ENCODE measurements at regions not wholly inside any gene's neighbourhood (a gene's known extent, or its start where the extent isn't known, plus 50 kb on each side); places are given as distances from the start of the nearest gene placed in this dataset.

GRCh38 chr10:130728531-130729215 is 582.8 kb downstream of the TCERG1L start:
- Mint-ChIP-seq H3K4me1 (ENCODE audit: low read depth) (no peaks in the 10 kb centered on the region), H3K36me3 (ENCODE audit: low read depth) (no peaks in the 10 kb centered on the region), H3K27ac (no peak overlapping the region), H3K4me3 (no peak overlapping the region), H3K27me3 (no peaks in the 10 kb centered on the region), H3K9me3 (peaks cover 8% of the 10 kb centered on the region)
- intact Hi-C loops (cut with micrococcal nuclease): no loop called here

- H3K9me3 Mint-ChIP-seq: peaks cover 8% of the 10 kb centered on the region
- intact Hi-C loops (cut with micrococcal nuclease): no loop called here
- H3K27ac Mint-ChIP-seq: no peak overlapping the region
Observed at GRCh38 chr10:130729876-130730275, 581.6 kb downstream of the TCERG1L start.

GRCh38 chr10:130737186-130737585 is 574.3 kb downstream of the TCERG1L start:
- Mint-ChIP-seq H3K27me3 (no peaks in the 10 kb centered on the region), H3K36me3 (ENCODE audit: low read depth) (no peaks in the 10 kb centered on the region), H3K27ac (no peak overlapping the region), H3K9me3 (no peaks in the 10 kb centered on the region), H3K4me3 (no peak overlapping the region), H3K4me1 (ENCODE audit: low read depth) (no peaks in the 10 kb centered on the region)
- intact Hi-C loops (cut with micrococcal nuclease): no loop called here

More at GRCh38 chr10:130729876-130730275, 581.6 kb downstream of the TCERG1L start:
- H3K27me3 Mint-ChIP-seq: no peaks in the 10 kb centered on the region
- H3K4me1 Mint-ChIP-seq (ENCODE audit: low read depth): no peaks in the 10 kb centered on the region
- no peak overlapping the region for H3K4me3 Mint-ChIP-seq
- H3K36me3 Mint-ChIP-seq (ENCODE audit: low read depth): no peaks in the 10 kb centered on the region

- Mint-ChIP-seq H3K36me3 (ENCODE audit: low read depth) (no peaks in the 10 kb centered on the region), H3K9me3 (no peaks in the 10 kb centered on the region), H3K27ac (no peak overlapping the region), H3K4me1 (ENCODE audit: low read depth) (no peaks in the 10 kb centered on the region), H3K4me3 (no peak overlapping the region), H3K27me3 (no peaks in the 10 kb centered on the region)
- intact Hi-C loops (cut with micrococcal nuclease): no loop called here
Observed at GRCh38 chr10:130737621-130738020, 573.9 kb downstream of the TCERG1L start.

- H3K4me1 Mint-ChIP-seq (ENCODE audit: low read depth): no peaks in the 10 kb centered on the region
- no peaks in the 10 kb centered on the region for H3K36me3 Mint-ChIP-seq (ENCODE audit: low read depth)
- no peaks in the 10 kb centered on the region for H3K9me3 Mint-ChIP-seq
- no peaks in the 10 kb centered on the region for H3K27me3 Mint-ChIP-seq
- intact Hi-C loops (cut with micrococcal nuclease): no loop called here
- H3K27ac Mint-ChIP-seq: no peak overlapping the region
- H3K4me3 Mint-ChIP-seq: no peak overlapping the region
Observed at GRCh38 chr10:130739016-130739756, 572.3 kb downstream of the TCERG1L start.

- Mint-ChIP-seq H3K4me3 (no peak overlapping the region), H3K36me3 (ENCODE audit: low read depth) (no peaks in the 10 kb centered on the region)
- intact Hi-C loops (cut with micrococcal nuclease): no loop called here
Observed at GRCh38 chr10:130739757-130740145, 571.8 kb downstream of the TCERG1L start.

GRCh38 chr10:130740166-130740565 is 571.4 kb downstream of the TCERG1L start:
- no peak overlapping the region for H3K4me3 Mint-ChIP-seq
- no peaks in the 10 kb centered on the region for H3K9me3 Mint-ChIP-seq
- H3K27ac Mint-ChIP-seq: no peak overlapping the region
- no peaks in the 10 kb centered on the region for H3K4me1 Mint-ChIP-seq (ENCODE audit: low read depth)
- peaks cover 2% of the 10 kb centered on the region for H3K27me3 Mint-ChIP-seq
- intact Hi-C loops (cut with micrococcal nuclease): no loop called here
- no peaks in the 10 kb centered on the region for H3K36me3 Mint-ChIP-seq (ENCODE audit: low read depth)

More at GRCh38 chr10:130739757-130740145, 571.8 kb downstream of the TCERG1L start:
- Mint-ChIP-seq H3K27ac (no peak overlapping the region), H3K4me1 (ENCODE audit: low read depth) (no peaks in the 10 kb centered on the region), H3K9me3 (no peaks in the 10 kb centered on the region), H3K27me3 (peaks cover 2% of the 10 kb centered on the region)

GRCh38 chr10:130740915-130741750 is 570.4 kb downstream of the TCERG1L start:
- H3K36me3 Mint-ChIP-seq (ENCODE audit: low read depth): no peaks in the 10 kb centered on the region
- H3K4me3 Mint-ChIP-seq: no peak overlapping the region
- H3K27ac Mint-ChIP-seq: no peak overlapping the region
- intact Hi-C loops (cut with micrococcal nuclease): no loop called here
- peaks cover 2% of the 10 kb centered on the region for H3K27me3 Mint-ChIP-seq
- H3K4me1 Mint-ChIP-seq (ENCODE audit: low read depth): no peaks in the 10 kb centered on the region
- no peaks in the 10 kb centered on the region for H3K9me3 Mint-ChIP-seq

GRCh38 chr10:130741901-130742855 is 569.3 kb downstream of the TCERG1L start:
- no peak overlapping the region for H3K27ac Mint-ChIP-seq
- no peak overlapping the region for H3K4me3 Mint-ChIP-seq
- H3K27me3 Mint-ChIP-seq: peaks cover 2% of the 10 kb centered on the region
- no peaks in the 10 kb centered on the region for H3K36me3 Mint-ChIP-seq (ENCODE audit: low read depth)
- no peaks in the 10 kb centered on the region for H3K4me1 Mint-ChIP-seq (ENCODE audit: low read depth)
- intact Hi-C loops (cut with micrococcal nuclease): no loop called here
- H3K9me3 Mint-ChIP-seq: no peaks in the 10 kb centered on the region

GRCh38 chr10:130742941-130743675 is 568.4 kb downstream of the TCERG1L start:
- intact Hi-C loops (cut with micrococcal nuclease): no loop called here
- H3K27ac Mint-ChIP-seq: no peak overlapping the region

GRCh38 chr10:130743751-130744271 is 567.7 kb downstream of the TCERG1L start:
- Mint-ChIP-seq H3K36me3 (ENCODE audit: low read depth) (no peaks in the 10 kb centered on the region), H3K9me3 (no peaks in the 10 kb centered on the region), H3K27ac (no peak overlapping the region), H3K27me3 (peaks cover 2% of the 10 kb centered on the region), H3K4me1 (ENCODE audit: low read depth) (no peaks in the 10 kb centered on the region), H3K4me3 (no peak overlapping the region)
- intact Hi-C loops (cut with micrococcal nuclease): no loop called here

More at GRCh38 chr10:130742941-130743675, 568.4 kb downstream of the TCERG1L start:
- Mint-ChIP-seq H3K27me3 (peaks cover 2% of the 10 kb centered on the region), H3K9me3 (no peaks in the 10 kb centered on the region), H3K4me3 (no peak overlapping the region), H3K36me3 (ENCODE audit: low read depth) (no peaks in the 10 kb centered on the region), H3K4me1 (ENCODE audit: low read depth) (no peaks in the 10 kb centered on the region)

- H3K9me3 Mint-ChIP-seq: no peaks in the 10 kb centered on the region
- peaks cover 2% of the 10 kb centered on the region for H3K27me3 Mint-ChIP-seq
- no peaks in the 10 kb centered on the region for H3K4me1 Mint-ChIP-seq (ENCODE audit: low read depth)
- intact Hi-C loops (cut with micrococcal nuclease): no loop called here
- H3K27ac Mint-ChIP-seq: no peak overlapping the region
- H3K36me3 Mint-ChIP-seq (ENCODE audit: low read depth): no peaks in the 10 kb centered on the region
- H3K4me3 Mint-ChIP-seq: no peak overlapping the region
Observed at GRCh38 chr10:130744631-130745030, 566.9 kb downstream of the TCERG1L start.

Measured in dendritic cell treated with granulocyte-macrophage colony-stimulating factor and Interleukin-4, amounts not matched to agents 40 ng/mL and 50 ng/mL, for 4 days (primary cell).